Breast epithelium (tissue), 3 donors: ENCODE measurements at regions not wholly inside any gene's neighbourhood (a gene's known extent, or its start where the extent isn't known, plus 50 kb on each side); places are given as distances from the start of the nearest gene placed in this dataset.

Experiments used
- POLR2A ChIP-seq: fragments of 450-650 bp; IDR thresholded peaks from one replicate; pipeline ENCODE4 v1.6.1; 2016; ENCODE audit warnings: antibody characterized with exemption, mild to moderate bottlenecking, moderate library complexity
- TF ChIP-seq, protein P1 (sequence below), 3 donors: fragments of 450-650 bp; IDR thresholded peaks; one replicate each; pipeline ENCODE4 v1.5.1; 2016 to 2017; ENCODE audit warnings: antibody characterized with exemption in 3 of 3, mild to moderate bottlenecking in 3 of 3, moderate library complexity in 3 of 3

DNA sequence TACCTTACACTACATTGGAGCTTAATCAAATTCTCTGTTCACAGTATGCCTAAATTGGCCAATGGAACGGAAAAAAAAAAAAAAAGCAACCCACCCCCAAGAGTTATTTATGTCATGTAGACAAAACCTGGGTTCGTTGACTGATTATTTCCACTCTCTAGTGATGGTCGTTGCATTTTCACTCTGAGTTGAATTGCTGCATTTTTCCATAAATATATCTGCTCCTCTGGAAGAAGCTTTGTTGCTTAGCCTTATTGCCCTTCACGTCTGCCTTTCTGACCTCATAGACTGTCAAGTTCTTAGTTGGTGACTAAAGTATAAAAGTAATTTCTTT lies 90.2 kb upstream of the RUNX1 start:
- TF ChIP-seq POLR2A, result no peak
- TF ChIP-seq, protein P1, sequence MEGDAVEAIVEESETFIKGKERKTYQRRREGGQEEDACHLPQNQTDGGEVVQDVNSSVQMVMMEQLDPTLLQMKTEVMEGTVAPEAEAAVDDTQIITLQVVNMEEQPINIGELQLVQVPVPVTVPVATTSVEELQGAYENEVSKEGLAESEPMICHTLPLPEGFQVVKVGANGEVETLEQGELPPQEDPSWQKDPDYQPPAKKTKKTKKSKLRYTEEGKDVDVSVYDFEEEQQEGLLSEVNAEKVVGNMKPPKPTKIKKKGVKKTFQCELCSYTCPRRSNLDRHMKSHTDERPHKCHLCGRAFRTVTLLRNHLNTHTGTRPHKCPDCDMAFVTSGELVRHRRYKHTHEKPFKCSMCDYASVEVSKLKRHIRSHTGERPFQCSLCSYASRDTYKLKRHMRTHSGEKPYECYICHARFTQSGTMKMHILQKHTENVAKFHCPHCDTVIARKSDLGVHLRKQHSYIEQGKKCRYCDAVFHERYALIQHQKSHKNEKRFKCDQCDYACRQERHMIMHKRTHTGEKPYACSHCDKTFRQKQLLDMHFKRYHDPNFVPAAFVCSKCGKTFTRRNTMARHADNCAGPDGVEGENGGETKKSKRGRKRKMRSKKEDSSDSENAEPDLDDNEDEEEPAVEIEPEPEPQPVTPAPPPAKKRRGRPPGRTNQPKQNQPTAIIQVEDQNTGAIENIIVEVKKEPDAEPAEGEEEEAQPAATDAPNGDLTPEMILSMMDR (IDR thresholded peaks at IDR 0.05), result no peak
